ENCODE measurements at regions not wholly inside any gene's neighbourhood (a gene's known extent, or its start where the extent isn't known, plus 50 kb on each side); places are given as distances from the start of the nearest gene placed in this dataset.

GRCh38 chr18:8960740-8961657 is 141.5 kb upstream of the NDUFV2 start:
- 20 to 25% methylated on average over 10 of the region's 10 CpGs for whole genome bisulfite sequencing, 2 donors
- peak overlapping the region in 2 of 4 donors; percentile 49 to 60 for H3K27ac ChIP-seq
- H3K4me3 ChIP-seq, result no peak overlapping the region
- peaks cover 24% of the 10 kb centered on the region for H3K4me1 ChIP-seq
- H3K27me3 ChIP-seq, result no peaks in the 10 kb centered on the region
- H3K36me3 ChIP-seq (replicated peaks in 1 of 2; ENCODE audit: insufficient read depth in 1 of 2, low read depth in 2 of 2), result no peaks in the 10 kb centered on the region
- intact Hi-C loops (cut with DNase I), result no loop called here
- DNase-seq (peak in 1 of 4 donors; percentile 22), ATAC-seq (peak; percentile 80)
- H3K9me3 ChIP-seq, result no peaks in the 10 kb centered on the region
- no peak for TF ChIP-seq POLR2A (IDR thresholded peaks at IDR 0.05)

GRCh38 chr18:8962192-8962779 is 140.2 kb upstream of the NDUFV2 start:
- Histone ChIP-seq H3K4me1 (peaks cover 24% of the 10 kb centered on the region), H3K27ac (peak overlapping the region in 1 of 4 donors; percentile 54), H3K27me3 (no peaks in the 10 kb centered on the region), H3K36me3 (replicated peaks in 1 of 2; ENCODE audit: insufficient read depth in 1 of 2, low read depth in 2 of 2) (no peaks in the 10 kb centered on the region), H3K4me3 (no peak overlapping the region), H3K9me3 (no peaks in the 10 kb centered on the region)
- TF ChIP-seq CTCF (IDR thresholded peaks at IDR 0.05) (no peak), POLR2A (IDR thresholded peaks at IDR 0.05) (no peak)
- no peak for DNase-seq
- 89 to 95% methylated on average over 7 to 8 of the region's 8 CpGs for WGBS, 2 donors
- intact Hi-C loops (cut with DNase I), result no loop called here
- ATAC-seq, result no peak

- Histone ChIP-seq H3K36me3 (replicated peaks in 1 of 2; ENCODE audit: insufficient read depth in 1 of 2, low read depth in 2 of 2) (no peaks in the 10 kb centered on the region), H3K4me1 (peaks cover 24% of the 10 kb centered on the region), H3K9me3 (no peaks in the 10 kb centered on the region), H3K27ac (no peak overlapping the region), H3K27me3 (no peaks in the 10 kb centered on the region), H3K4me3 (no peak overlapping the region)
- WGBS, 2 donors, result 92 to 95% methylated on average over 8 of the region's 8 CpGs
- intact Hi-C loops (cut with DNase I), result no loop called here
- TF ChIP-seq POLR2A (IDR thresholded peaks at IDR 0.05) (no peak), CTCF (IDR thresholded peaks at IDR 0.05) (no peak)
- no peak for ATAC-seq
- no peak for DNase-seq
Measured at GRCh38 chr18:8962855-8963635, 139.5 kb upstream of the NDUFV2 start.

GRCh38 chr18:8963876-8964275 is 138.6 kb upstream of the NDUFV2 start:
- no peaks in the 10 kb centered on the region for H3K9me3 ChIP-seq
- H3K27me3 ChIP-seq, result no peaks in the 10 kb centered on the region
- H3K36me3 ChIP-seq (replicated peaks in 1 of 2; ENCODE audit: insufficient read depth in 1 of 2, low read depth in 2 of 2), result no peaks in the 10 kb centered on the region
- H3K4me1 ChIP-seq, result peaks cover 24% of the 10 kb centered on the region
- no peak for TF ChIP-seq POLR2A (IDR thresholded peaks at IDR 0.05)
- no peak for TF ChIP-seq CTCF (IDR thresholded peaks at IDR 0.05)
- DNase-seq (no peak), ATAC-seq (no peak)
- intact Hi-C loops (cut with DNase I), result no loop called here
- H3K27ac ChIP-seq, result no peak overlapping the region
- no peak overlapping the region for H3K4me3 ChIP-seq

GRCh38 chr18:8965398-8965797 is 137.1 kb upstream of the NDUFV2 start:
- TF ChIP-seq CTCF (IDR thresholded peaks at IDR 0.05), result no peak
- TF ChIP-seq POLR2A (IDR thresholded peaks at IDR 0.05), result no peak

More at GRCh38 chr18:8965398-8965797, 137.1 kb upstream of the NDUFV2 start:
- no peaks in the 10 kb centered on the region for H3K9me3 ChIP-seq
- no peaks in the 10 kb centered on the region for H3K27me3 ChIP-seq
- H3K36me3 ChIP-seq (replicated peaks in 1 of 2; ENCODE audit: insufficient read depth in 1 of 2, low read depth in 2 of 2), result no peaks in the 10 kb centered on the region
- ATAC-seq (no peak), DNase-seq (no peak)
- no peak overlapping the region for H3K27ac ChIP-seq
- peaks cover 13% of the 10 kb centered on the region for H3K4me1 ChIP-seq
- no peak overlapping the region for H3K4me3 ChIP-seq
- 88% methylated on average over 8 of the region's 8 CpGs for whole genome bisulfite sequencing, 2 donors
- intact Hi-C loops (cut with DNase I), result no loop called here
